ENCODE measurements at regions not wholly inside any gene's neighbourhood (a gene's known extent, or its start where the extent isn't known, plus 50 kb on each side); places are given as distances from the start of the nearest gene placed in this dataset.
"Not testable (repeated sequence)": the region's sequence is repeated elsewhere in the genome, so short reads cannot be mapped to it uniquely, and the experiment has no call there.

DNA sequence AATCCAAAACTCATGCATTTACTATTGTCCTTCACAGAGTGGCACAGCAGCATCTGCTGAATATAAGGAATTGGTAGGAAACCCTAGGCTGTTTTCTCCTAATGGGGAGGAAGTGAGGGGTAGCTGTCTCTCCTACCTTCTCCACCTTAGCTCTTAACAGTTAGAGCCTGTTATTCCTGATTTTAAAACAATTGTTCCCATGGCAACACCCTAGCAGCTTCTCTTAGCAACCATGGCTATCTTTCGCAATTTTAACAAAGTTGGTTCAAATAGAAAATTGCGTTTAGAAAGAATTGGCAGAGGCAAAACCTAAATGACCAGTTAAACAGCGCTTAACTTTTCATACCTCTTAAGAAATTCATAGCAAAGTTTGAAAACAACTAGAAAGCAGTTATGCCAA lies 603.4 kb upstream of the AUTS2 start:
- DNase-seq (ENCODE audit: low spot score), result no peak

DNA sequence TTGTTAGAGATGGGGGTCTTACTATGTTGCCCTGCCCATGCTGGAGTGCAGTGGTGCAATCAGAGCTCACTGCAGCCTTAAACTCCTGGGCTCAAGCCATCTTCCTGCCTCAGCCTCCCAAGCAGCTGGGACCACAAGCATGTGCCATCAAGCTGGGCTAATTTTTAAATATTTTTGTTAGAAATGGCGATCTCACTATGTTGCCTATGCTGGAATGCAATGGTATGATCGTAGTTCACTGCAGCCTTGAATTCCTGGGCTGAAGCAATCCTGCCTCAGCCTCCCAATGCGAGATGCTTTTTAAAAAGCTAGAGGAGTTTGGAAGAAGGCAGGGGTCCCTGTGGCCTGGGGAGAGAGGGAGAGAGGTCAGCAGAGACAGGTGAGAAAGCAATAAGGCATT lies 600.1 kb upstream of the AUTS2 start:
- DNase-seq (ENCODE audit: low spot score), result no peak

DNA sequence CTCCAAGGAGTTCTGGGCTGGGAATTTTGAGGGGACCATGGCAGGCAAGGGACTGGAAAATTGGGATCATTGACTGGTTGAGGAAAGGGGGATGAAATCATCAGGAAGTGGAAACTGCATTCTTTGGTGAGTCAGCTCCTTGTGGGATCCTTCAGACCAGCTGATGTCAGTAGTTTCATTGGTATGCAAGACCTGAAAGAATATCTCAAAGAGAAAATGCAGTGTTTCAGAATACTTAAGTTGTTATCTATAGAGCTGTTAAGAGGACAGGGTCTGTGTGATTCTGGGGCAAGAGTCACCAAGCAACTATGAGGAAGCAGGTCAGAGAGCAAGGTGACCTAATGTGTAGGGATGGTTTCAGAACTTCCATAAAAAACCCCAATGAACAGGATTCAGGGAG lies 595.9 kb upstream of the AUTS2 start:
- no peak for DNase-seq (ENCODE audit: low spot score)

DNA sequence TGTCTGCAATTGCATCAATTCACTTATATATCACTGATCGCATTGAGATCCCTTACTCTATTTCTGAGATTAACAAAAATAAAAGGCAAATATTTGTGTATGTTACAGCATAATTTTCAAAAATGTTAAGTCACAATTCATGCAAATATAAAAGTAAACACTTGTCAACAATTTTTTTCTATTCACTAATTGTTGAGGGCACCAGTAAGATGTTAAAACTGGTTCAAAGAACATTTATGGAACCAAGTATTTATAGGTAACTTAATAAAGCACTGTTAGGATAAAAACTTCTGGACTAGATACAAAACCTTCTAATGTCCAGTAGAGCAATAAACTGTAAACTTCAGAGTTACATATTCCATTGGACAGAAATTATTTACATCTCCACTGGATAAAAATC lies 586.1 kb upstream of the AUTS2 start:
- DNase-seq (ENCODE audit: low spot score), result no peak

DNA sequence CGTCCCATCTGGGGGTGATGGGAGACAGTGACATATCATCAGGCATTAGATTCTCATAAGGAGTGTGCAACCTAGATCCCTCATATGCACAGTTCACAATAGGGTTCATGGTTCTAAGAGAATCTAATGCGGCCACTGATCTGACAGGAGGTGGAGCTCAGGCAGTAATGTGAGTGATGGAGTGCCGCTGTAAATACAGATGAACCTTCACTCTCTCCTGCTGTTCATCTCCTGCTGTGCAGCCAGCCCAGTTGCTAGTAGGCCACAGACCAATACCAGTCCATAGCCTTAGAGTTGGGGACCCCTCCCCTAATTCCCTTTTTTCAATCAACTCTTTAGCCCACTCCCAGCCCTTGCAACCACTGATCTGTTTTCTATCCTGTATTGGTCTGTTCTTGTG lies 581.1 kb upstream of the AUTS2 start:
- no peak for DNase-seq (ENCODE audit: low spot score)

DNA sequence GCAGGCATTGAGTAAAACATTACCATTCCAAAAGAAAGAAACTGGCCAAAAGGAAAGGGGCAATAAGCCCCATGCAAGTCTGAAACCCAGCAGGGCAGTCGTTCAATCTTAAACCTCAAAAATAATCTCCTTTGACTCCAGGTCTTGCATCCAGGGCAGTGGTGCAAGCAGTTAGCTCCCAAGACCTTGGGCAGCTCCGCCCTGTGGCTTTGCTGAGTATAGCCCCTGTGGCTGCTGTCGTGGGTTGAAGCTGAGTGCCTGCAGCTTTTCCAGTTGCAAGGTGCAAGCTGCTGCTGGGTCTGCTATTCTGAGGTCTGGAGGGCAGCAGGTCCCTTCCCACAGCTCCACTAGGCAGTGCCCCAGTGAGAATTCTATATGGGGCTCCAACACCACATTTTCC lies 580.1 kb upstream of the AUTS2 start:
- no peak for DNase-seq (ENCODE audit: low spot score)

DNA sequence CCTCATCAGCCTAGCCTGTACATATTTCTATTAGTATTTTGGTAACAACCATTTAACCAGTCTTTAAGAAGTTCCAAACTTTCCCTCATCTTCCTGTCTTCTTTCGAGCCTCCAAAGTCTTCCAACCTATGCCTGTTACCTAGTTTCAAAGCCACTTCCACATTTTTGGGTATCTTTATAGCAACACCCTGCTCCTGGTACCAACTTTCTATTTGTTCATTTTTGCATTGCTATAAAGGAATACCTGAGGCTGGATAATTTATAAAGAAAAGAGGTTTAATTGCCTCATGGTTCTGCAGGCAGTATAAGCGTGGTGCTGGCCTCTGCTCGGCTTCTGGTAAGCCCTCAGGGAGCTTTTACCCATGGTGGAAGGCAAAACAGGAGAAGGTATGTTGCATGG lies 578.8 kb upstream of the AUTS2 start:
- no peak for DNase-seq (ENCODE audit: low spot score)

DNA sequence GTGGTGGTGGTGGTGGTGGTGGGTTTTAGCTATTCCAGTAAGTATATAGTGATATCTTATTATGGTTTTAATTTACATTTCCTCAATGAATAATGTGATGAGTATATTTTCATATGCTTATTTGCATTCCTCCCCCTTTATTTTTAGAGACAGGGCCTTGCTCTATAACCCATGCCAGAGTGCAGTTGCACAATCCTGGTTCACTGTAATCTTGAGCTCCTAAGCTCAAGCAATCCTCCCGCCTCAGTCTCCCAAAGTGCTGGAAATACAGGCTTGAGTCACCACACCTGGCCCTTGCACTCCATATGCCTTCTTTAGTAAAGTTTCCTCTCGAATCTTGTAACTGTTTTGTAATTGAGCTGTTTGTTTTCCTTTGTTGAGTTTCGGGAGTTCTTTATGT lies 577.7 kb upstream of the AUTS2 start:
- no peak for DNase-seq (ENCODE audit: low spot score)

DNA sequence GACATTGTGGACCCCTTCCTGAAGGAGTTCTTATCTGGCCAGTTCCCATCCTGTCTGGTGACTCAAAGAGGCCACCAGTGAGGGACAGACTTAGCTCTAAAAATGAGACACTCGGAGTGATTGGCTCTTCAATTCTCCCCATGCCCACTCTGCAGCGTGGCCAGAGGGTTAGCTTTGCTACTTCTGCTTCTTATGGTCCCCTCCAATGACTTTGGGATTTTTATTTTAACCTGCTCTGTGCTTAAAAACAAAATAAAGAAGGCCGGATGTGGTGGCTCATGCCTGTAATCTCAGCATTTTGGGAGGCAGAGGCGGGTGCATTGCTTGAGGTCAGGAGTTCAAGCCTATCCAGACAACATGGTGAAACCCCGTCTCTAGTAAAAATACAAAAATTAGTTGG lies 573.0 kb upstream of the AUTS2 start:
- no peak for DNase-seq (ENCODE audit: low spot score)

DNA sequence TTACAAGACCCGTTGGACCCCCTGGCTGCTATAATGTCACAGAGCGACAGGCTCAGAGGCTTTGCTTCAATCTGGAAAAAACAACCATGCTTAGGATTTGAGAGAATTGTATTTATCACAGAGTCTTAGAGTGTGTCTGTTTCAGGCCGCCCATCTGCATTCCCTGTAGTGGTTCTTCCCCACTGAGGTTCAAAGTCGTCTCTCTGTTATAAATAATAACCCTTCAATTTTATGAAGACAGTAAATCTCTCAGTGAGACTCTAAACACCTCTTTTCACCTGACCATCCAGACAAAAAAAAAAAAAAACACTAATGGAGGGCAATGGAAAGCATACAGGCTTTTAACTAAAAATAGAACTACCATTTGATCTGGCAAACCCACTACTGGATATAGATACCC lies 565.4 kb upstream of the AUTS2 start:
- DNase-seq (ENCODE audit: low spot score), result no peak

DNA sequence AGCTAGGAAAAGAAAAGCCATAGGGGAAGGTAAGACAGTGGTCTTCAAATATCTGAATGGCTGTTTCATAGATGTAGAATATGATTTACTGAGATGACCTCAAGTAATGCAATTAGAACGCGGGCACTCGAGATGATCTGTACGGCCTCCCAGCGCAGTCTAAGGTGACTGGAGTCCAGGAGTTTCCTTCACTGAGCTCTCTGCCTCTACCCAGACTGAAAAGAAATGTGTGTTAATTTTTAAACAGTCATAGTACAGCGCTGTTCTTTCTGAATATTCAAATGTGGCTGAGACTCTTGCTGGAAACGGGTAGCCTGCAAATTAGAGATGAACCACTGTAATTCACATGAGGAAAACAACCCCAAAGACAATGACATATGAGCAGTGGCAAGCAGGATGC lies 562.4 kb upstream of the AUTS2 start:
- no peak for DNase-seq (ENCODE audit: low spot score)

DNA sequence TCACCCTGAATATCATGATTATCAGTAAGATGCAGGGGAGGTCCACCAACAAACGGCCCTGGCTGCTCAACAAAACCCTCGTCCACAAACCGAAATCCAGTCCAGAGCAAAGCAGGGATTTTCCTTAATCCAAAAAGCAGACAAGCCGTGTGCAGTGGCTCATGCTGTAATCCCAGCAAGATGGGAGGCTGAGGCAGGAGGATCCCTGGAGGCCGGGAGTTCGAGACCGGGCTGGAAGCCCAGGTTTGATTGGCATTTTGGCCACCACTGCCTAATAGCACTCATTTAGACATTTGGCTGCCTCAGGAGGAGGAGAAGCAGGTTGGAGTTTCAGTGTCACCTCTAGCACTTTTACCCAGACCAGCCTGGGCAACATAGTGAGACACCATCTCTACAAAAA lies 562.0 kb upstream of the AUTS2 start:
- no peak for DNase-seq (ENCODE audit: low spot score)

DNA sequence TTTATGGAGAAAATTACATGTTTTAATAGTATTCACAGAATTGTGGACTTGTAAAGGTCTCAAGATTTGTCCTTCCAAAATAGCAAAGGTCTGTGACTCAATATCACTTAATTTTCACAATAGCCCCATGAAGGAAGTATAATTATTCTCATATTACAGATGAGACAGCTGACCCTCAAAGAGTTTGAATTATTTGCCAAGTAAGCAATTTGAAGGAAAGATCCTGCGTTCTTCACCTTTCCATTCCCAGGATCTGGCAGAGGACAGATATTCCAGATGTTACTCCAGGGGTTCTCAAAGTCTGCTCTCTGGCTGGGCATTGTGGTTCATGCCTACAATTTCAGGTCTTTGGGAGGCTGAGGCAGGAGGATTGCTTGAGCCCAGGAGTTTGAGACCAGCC lies 559.4 kb upstream of the AUTS2 start:
- no peak for DNase-seq (ENCODE audit: low spot score)

DNA sequence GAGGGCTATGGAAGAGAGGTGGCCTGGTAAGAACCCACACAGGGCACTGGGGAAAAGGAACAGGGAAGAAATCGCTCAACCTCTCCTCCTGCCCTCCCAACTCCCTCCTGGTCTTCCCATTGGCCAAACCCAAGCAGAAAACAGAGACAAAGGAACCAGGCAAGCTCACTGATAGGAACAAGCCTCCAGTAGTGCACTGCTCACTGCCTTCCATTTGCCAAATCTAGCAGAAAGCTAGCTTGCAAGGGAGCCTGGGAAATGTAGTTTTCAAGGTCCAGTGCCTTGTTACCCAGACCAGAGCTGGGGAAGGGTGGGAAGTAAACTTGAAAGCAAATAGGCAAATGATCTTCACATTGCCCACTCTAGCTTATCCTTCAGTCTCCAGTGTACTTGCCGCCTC lies 556.1 kb upstream of the AUTS2 start:
- no peak for DNase-seq (ENCODE audit: low spot score)

DNA sequence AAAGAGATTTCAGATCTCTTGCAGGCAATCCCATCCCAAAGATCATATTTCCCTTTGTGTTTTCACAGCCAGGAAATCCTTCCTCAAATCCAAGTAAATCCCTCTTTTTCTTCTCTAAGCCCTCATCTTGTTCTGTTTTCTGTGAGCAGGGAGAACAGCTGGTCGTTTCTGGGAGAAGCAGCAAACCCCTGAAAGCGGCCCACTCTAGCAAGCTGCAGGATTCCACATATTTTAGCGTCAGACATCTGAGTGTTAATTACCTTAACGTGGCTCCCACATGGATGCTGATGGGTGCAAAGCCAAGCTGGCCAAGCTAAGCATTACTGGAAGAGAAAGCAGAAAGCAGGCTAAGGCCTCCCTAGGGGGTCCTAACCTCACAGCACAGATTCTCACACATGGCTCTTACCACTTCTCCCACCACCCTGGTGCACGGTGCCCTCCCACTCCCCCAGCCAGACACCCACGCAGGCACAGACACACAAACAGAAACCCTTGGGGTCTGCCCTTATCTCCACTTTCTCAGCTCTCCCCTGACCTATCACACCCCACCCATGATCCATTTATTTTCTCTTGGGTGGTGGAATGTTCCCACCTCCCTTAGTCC lies 551.0 kb upstream of the AUTS2 start:
- no peak for DNase-seq (ENCODE audit: low spot score)

DNA sequence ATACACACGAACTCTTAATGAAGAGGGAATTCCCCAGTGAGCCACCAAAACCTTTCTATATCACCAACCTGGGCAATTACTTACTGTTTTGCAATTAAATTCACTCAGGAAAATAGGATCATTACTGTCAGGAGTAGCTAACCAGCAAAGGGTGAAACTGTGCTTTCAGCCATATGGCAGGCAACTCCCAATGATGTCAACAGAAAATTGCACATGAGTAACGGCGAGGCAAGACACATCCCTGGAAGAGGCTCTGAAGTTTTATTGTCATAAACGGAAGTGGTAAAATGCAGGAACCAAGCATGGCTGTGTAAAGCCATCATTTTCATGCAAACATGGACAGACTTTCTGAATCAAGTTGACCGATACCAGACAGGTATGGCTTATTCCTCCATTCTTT lies 548.9 kb upstream of the AUTS2 start:
- DNase-seq (ENCODE audit: low spot score), result no peak

DNA sequence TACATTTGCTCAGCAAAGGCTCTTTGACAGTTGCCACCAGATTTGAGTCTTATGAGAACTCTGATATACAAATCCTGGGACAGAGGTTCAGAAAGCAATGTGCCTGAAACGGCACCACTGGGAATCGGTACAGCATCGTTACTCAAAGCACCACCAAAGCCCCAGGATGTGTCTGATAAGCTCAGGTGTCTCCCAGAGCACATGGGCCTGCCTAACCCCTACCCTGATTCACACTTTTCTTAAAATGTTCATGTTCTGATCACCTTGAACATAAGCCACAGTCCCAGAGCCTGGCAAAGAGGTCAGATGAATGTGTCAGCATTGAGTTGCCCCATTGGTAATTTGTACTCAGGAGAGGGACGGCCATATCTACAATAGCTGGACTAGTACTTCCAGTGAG lies 545.8 kb upstream of the AUTS2 start:
- DNase-seq (ENCODE audit: low spot score), result no peak

DNA sequence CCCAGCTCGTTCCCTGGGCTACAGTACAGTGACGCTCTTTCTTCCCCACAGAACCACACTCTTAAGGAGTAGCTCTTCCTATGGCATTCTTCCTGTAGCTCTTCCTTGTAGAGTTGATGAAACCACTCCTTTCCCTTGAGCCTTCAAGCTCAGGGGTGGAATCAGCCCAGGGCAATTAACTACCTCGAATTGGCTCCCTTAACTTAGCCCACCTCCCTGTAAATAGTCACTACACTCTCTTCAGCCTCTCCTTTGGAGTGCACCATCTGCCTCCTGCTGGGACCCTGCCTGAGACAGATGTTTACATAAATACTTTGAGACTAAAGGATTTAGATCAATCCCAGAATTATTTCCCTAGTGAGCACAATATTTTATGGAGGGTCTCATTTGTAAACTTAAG lies 537.8 kb upstream of the AUTS2 start:
- DNase-seq (ENCODE audit: low spot score), result no peak

DNA sequence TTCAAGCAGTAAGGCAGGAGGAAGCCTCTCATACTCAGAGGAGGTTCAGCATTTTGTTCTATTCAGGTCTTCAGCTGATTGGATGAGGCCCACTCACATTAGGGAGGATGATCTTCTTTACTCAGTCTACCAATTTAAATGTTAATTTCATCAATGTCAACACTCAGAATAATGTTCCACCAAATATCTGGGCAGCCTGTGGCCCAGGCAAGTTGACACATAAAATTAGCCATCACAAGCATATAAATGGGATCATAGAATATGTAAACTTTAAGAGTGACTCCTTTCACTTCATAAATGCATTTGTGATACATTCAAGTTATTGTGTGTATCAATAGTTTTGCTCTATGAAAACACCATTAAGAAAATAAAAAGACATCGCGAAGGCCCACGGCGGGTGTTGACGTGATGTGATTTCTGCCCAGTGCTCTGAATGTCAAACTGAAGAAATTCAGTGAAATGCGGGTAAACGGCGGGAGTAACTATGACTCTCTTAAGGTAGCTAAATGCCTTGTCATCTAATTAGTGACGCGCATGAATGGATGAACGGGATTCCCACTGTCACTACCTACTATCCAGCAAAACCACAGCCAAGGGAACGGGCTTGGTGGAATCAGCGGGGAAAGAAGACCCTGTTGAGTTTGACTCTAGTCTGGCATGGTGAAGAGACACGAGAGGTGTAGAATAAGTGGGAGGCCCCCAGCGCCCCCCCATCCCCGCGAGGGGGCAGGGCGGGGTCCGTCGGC lies 536.1 kb upstream of the AUTS2 start:
- DNase-seq (ENCODE audit: low spot score), result no peak

DNA sequence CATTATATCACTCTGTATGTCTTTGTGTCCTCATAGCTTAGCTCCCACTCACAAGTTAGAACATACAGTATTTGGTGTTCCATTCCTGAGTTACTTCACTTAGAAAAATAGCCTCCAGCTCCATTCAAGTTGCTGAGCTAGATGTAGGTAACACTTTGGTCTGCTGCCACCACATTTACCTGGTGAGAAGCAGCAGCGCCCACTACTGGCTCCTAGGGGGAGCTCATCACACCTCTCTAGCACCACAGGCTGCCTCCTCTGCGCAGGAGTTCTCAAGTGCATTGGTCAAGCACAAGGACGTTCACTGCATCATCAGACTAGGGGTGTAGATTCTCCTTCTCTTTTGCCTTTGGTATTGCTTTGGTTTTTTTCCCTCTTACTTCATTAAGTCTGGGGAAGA lies 530.9 kb upstream of the AUTS2 start:
- DNase-seq (ENCODE audit: low spot score), result no peak

DNA sequence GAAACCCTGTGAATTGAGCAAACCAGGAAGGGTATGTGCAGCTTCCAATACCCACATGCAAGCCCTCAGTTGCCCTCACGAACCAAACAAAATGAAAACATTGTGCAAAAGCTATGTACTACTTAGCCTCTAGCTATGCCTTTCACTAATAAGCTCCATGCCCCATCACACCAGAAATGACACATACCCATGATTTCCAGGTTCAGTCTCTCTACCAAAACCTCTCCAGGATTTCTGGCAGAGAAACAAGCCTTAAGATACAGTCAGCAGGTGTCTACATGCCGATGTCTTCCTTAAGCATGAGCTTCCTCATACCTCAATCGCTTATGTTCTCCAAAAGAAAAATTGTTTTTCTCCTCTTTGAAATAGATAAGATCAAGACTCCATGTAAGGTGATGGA lies 527.8 kb upstream of the AUTS2 start:
- DNase-seq (ENCODE audit: low spot score), result no peak

DNA sequence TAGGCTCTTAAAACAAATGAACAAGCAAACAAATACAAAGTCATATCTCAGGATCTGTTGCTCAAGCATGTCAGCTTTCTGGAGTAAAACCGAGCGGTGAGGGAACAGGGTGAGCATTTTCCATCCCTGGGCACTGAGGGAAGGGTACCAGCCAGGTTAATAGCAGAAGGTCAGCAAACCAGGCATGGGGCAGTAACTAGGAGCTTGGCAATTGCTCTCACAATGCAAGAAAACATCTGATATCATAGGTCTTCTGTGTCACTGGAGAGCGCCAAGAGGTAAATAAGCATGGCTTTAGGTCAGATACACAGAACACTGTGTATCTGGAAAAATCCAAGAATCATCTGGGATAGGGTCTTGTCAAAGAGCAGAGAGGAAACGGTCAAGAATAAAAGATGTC lies 521.7 kb upstream of the AUTS2 start:
- no peak for DNase-seq (ENCODE audit: low spot score)

DNA sequence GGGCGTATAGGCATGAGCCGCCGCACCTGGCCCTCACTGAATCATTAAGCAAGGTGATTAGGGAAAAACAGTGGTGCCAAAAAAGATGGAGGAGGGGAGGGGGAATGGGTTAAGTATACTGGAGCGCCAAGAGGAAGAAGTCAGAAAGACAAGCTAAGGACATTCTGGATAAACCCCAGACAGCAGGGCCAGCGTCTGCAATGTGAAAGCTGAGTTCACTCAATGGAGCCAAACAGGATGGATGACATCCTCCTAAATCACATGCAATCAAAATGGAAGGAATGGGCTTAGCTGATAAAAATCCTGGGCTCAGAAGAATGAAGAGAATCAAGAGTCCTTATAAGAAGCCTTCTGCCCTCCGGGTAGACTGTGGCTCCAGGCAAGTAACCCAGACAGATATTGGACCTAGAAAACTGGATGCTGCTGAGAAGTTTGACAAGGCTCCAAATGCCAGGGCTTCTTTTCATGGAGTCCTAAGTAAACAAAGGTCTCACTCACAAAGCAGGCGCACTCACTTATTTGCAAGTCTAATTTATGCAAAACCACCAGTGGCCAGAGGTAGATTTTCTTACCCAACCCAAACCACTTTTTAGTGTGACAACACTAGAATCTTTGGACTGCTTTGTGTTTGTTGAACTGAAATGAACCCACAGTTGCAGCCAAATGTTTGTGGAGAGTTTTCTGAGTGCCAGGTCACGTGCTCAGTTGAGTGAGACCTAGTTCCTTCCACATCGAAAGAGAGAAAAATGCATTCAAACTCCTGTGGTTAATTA lies 519.1 kb upstream of the AUTS2 start:
- peak; percentile 70 for DNase-seq (ENCODE audit: low spot score)

DNA sequence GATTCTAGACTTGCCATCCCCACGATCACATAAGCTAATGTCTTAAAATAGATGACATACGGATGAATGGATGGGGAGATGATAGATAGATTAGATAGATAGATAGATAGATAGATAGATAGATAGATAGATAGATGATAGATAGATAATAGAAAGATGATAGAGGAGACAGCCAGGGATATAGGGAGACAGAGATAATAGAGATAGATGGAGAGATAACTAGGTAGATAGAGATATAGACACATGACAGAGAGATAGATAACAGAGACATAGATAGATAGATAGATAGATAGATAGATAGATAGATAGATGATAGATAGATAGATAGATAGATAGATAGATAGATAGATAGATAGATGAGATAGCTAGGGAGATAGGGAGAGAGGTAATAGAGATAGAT lies 511.0 kb upstream of the AUTS2 start:
- not testable (repeated sequence) for DNase-seq (ENCODE audit: low spot score)
